SK-N-SH treated with all-trans-retinoic acid at 6 μM for 48 hours (cell line): ENCODE measurements at regions not wholly inside any gene's neighbourhood (a gene's known extent, or its start where the extent isn't known, plus 50 kb on each side); places are given as distances from the start of the nearest gene placed in this dataset.

Experiments
- ATAC-seq: fragments of 200-7000 bp; cut with Tn5 transposase; 3 replicates; pipeline ENCODE4 v1.9.1; 2020; ENCODE audit warnings: mild to moderate bottlenecking, moderate library complexity
- ARNTL ChIP-seq: fragments of 450-650 bp; formaldehyde crosslinking; IDR thresholded peaks from 2 replicates; pipeline ENCODE4 v1.5.0; 2020; ENCODE audit warnings: low read depth, mild to moderate bottlenecking, moderate library complexity, borderline replicate concordance
- BACH2 ChIP-seq: fragments of 250-450 bp; sonication (Bioruptor Pico); IDR thresholded peaks from 2 replicates; pipeline ENCODE4 v1.9.0; 2021; ENCODE audit warnings: mild to moderate bottlenecking, borderline replicate concordance
- CREB5 ChIP-seq: fragments of 250-450 bp; sonication (Bioruptor Pico); IDR thresholded peaks from 2 replicates; pipeline ENCODE4 v1.5.1; 2020; ENCODE audit warnings: low read depth, mild to moderate bottlenecking, moderate library complexity
- CSDC2 ChIP-seq: fragments of 250-450 bp; sonication (Bioruptor Pico); IDR thresholded peaks from 2 replicates; pipeline ENCODE4 v1.5.0; 2020; ENCODE audit warnings: mild to moderate bottlenecking, moderate library complexity
- CSRNP3 ChIP-seq: fragments of 250-450 bp; sonication (Bioruptor Pico); IDR thresholded peaks from 2 replicates; pipeline ENCODE4 v1.5.1; 2021; ENCODE audit warnings: mild to moderate bottlenecking, moderate library complexity
- ESRRG ChIP-seq: fragments of 250-450 bp; sonication (Bioruptor Pico); IDR thresholded peaks from 2 replicates; pipeline ENCODE4 v1.6.1; 2021; ENCODE audit warnings: mild to moderate bottlenecking
- GLIS3 ChIP-seq: fragments of 250-450 bp; sonication (Bioruptor Pico); IDR thresholded peaks from 2 replicates; pipeline ENCODE4 v1.5.0; 2020; ENCODE audit warnings: mild to moderate bottlenecking, moderate library complexity
- ISL1 ChIP-seq: fragments of 250-450 bp; sonication (Bioruptor Pico); IDR thresholded peaks from 2 replicates; pipeline ENCODE4 v2.1.2; 2022; ENCODE audit warnings: mild to moderate bottlenecking, moderate library complexity
- OSR1 ChIP-seq: fragments of 250-450 bp; sonication (Bioruptor Pico); IDR thresholded peaks from 2 replicates; pipeline ENCODE4 v1.8.0; 2022; ENCODE audit warnings: moderate library complexity, mild to moderate bottlenecking, inconsistent platforms
- PATZ1 ChIP-seq: fragments of 250-450 bp; sonication (Bioruptor Pico); IDR thresholded peaks from 2 replicates; pipeline ENCODE4 v1.8.0; 2020; ENCODE audit warnings: mild to moderate bottlenecking, moderate library complexity, borderline replicate concordance
- POU6F1 ChIP-seq: fragments of 250-450 bp; sonication (Bioruptor Pico); IDR thresholded peaks from 2 replicates; pipeline ENCODE4 v1.8.0; 2021; ENCODE audit warnings: low read depth, mild to moderate bottlenecking, moderate library complexity, borderline replicate concordance
- PPARA ChIP-seq: fragments of 250-450 bp; sonication (Bioruptor Pico); IDR thresholded peaks from 2 replicates; pipeline ENCODE4 v1.5.0; 2020; ENCODE audit warnings: mild to moderate bottlenecking, borderline replicate concordance
- RARB ChIP-seq: fragments of 250-450 bp; sonication (Bioruptor Pico); IDR thresholded peaks from 2 replicates; pipeline ENCODE4 v1.8.0; 2021; ENCODE audit warnings: mild to moderate bottlenecking, moderate library complexity
- SNAI2 ChIP-seq: fragments of 250-450 bp; sonication (Bioruptor Pico); IDR thresholded peaks from 2 replicates; pipeline ENCODE4 v1.5.0; 2020; ENCODE audit warnings: mild to moderate bottlenecking, moderate library complexity
- TCF4 ChIP-seq: fragments of 250-450 bp; sonication (Bioruptor Pico); IDR thresholded peaks from 2 replicates; pipeline ENCODE4 v1.8.0; 2021; ENCODE audit warnings: mild to moderate bottlenecking, moderate library complexity, borderline replicate concordance
- TOX ChIP-seq: fragments of 250-450 bp; sonication (Bioruptor Pico); IDR thresholded peaks from 2 replicates; pipeline ENCODE4 v1.8.0; 2021; ENCODE audit warnings: mild to moderate bottlenecking, moderate library complexity, borderline replicate concordance
- TSHZ2 ChIP-seq: fragments of 250-450 bp; sonication (Bioruptor Pico); IDR thresholded peaks from 2 replicates; pipeline ENCODE4 v1.5.0; 2020; ENCODE audit warnings: mild to moderate bottlenecking, moderate library complexity
- ZC3H10 ChIP-seq: fragments of 250-450 bp; sonication (Bioruptor Pico); IDR thresholded peaks from 2 replicates; pipeline ENCODE4 v1.5.1; 2021; ENCODE audit warnings: mild to moderate bottlenecking, moderate library complexity
- ZFP3 ChIP-seq: fragments of 250-450 bp; sonication (Bioruptor Pico); IDR thresholded peaks from 2 replicates; pipeline ENCODE4 v1.5.0; 2020; ENCODE audit warnings: mild to moderate bottlenecking, moderate library complexity
- ZFP30 ChIP-seq: fragments of 450-650 bp; formaldehyde crosslinking; IDR thresholded peaks from 2 replicates; pipeline ENCODE4 v1.5.0; 2022; ENCODE audit warnings: mild to moderate bottlenecking, moderate library complexity
- ZNF565 ChIP-seq: fragments of 450-650 bp; formaldehyde crosslinking; conservative IDR thresholded peaks from 2 replicates; pipeline ENCODE4 v1.5.0; 2020; ENCODE audit warnings: low read depth, mild to moderate bottlenecking, moderate library complexity
- ZNF70 ChIP-seq: fragments of 450-650 bp; formaldehyde crosslinking; IDR thresholded peaks from 2 replicates; pipeline ENCODE4 v1.5.0; 2020; ENCODE audit warnings: mild to moderate bottlenecking, moderate library complexity
- ZNF8 ChIP-seq: fragments of 450-650 bp; formaldehyde crosslinking; IDR thresholded peaks from 2 replicates; pipeline ENCODE4 v1.5.0; 2020; ENCODE audit warnings: mild to moderate bottlenecking, moderate library complexity

- no peak for ATAC-seq
- TF ChIP-seq TCF4 (no peak), PATZ1 (CRISPR knock-in tag) (no peak), ZFP30 (CRISPR knock-in tag) (no peak), GLIS3 (CRISPR knock-in tag) (no peak), ZNF8 (CRISPR knock-in tag) (no peak), ZNF70 (no peak), CREB5 (no peak), BACH2 (no peak), ZFP3 (CRISPR knock-in tag) (no peak), RARB (no peak), ISL1 (CRISPR knock-in tag) (no peak), SNAI2 (CRISPR knock-in tag) (no peak), TSHZ2 (CRISPR knock-in tag) (no peak), CSDC2 (CRISPR knock-in tag) (no peak), POU6F1 (CRISPR knock-in tag) (no peak), ARNTL (CRISPR knock-in tag) (no peak), PPARA (CRISPR knock-in tag) (no peak), ZC3H10 (CRISPR knock-in tag) (no peak), OSR1 (CRISPR knock-in tag) (no peak)
Measured at GRCh38 chr7:98700533-98700932, 83.4 kb downstream of the NPTX2 start.

- TF ChIP-seq ZNF565 (no peak), ZC3H10 (CRISPR knock-in tag) (no peak), CSDC2 (CRISPR knock-in tag) (no peak), ESRRG (CRISPR knock-in tag) (no peak), TSHZ2 (CRISPR knock-in tag) (no peak), TCF4 (no peak), TOX (CRISPR knock-in tag) (no peak), PATZ1 (CRISPR knock-in tag) (no peak), ZNF8 (CRISPR knock-in tag) (no peak), CREB5 (no peak), CSRNP3 (CRISPR knock-in tag) (no peak), GLIS3 (CRISPR knock-in tag) (no peak), POU6F1 (CRISPR knock-in tag) (no peak), ZFP30 (CRISPR knock-in tag) (no peak)
- TF ChIP-seq, all 23 proteins: peak for 0
- ATAC-seq: no peak
Measured at GRCh38 chr7:98701372-98701771, 84.3 kb downstream of the NPTX2 start.
